WTC11 (cell line): ENCODE measurements at regions not wholly inside any gene's neighbourhood (a gene's known extent, or its start where the extent isn't known, plus 50 kb on each side); places are given as distances from the start of the nearest gene placed in this dataset.

Source experiments
- CREM ChIP-seq: sonication (generic); formaldehyde crosslinking; IDR thresholded peaks from 2 replicates; pipeline ENCODE4 v1.8.1; 2022; ENCODE audit warnings: mild to moderate bottlenecking, missing genetic modification reagents, moderate library complexity
- GRHL2 ChIP-seq: fragments of 250-450 bp; sonication (Bioruptor Pico); IDR thresholded peaks from 2 replicates; pipeline ENCODE4 v1.8.0; 2022; ENCODE audit warnings: mild to moderate bottlenecking, moderate library complexity; ENCODE audit not compliant: insufficient replicate concordance, severe bottlenecking
- MAX ChIP-seq: sonication (generic); formaldehyde crosslinking; IDR thresholded peaks from 2 replicates; pipeline ENCODE4 v1.8.0; 2022; ENCODE audit warnings: mild to moderate bottlenecking, missing genetic modification reagents
- RELA ChIP-seq: sonication (generic); formaldehyde crosslinking; IDR thresholded peaks from 2 replicates; pipeline ENCODE4 v1.8.1; 2022; ENCODE audit warnings: missing genetic modification reagents, mild to moderate bottlenecking, borderline replicate concordance
- SMAD4 ChIP-seq: sonication (generic); formaldehyde crosslinking; IDR thresholded peaks from 2 replicates; pipeline ENCODE4 v1.8.0; 2022; ENCODE audit warnings: mild to moderate bottlenecking, missing genetic modification reagents
- ZNF232 ChIP-seq: sonication (generic); formaldehyde crosslinking; IDR thresholded peaks from 2 replicates; pipeline ENCODE4 v1.8.0; 2022; ENCODE audit warnings: mild to moderate bottlenecking, missing genetic modification reagents
- TF ChIP-seq, protein P1 (sequence below): sonication (generic); formaldehyde crosslinking; IDR thresholded peaks from 2 replicates; pipeline ENCODE4 v1.8.0; 2023; ENCODE audit warnings: mild to moderate bottlenecking, missing genetic modification reagents
- TF ChIP-seq, protein P2 (sequence below): fragments of 250-450 bp; sonication (Bioruptor Pico); IDR thresholded peaks from 2 replicates; pipeline ENCODE4 v1.9.0; 2021; ENCODE audit warnings: mild to moderate bottlenecking
- TF ChIP-seq, protein P3 (sequence below): sonication (generic); formaldehyde crosslinking; IDR thresholded peaks from 2 replicates; pipeline ENCODE4 v1.8.0; 2022; ENCODE audit warnings: mild to moderate bottlenecking, missing genetic modification reagents

- TF ChIP-seq, protein P1, sequence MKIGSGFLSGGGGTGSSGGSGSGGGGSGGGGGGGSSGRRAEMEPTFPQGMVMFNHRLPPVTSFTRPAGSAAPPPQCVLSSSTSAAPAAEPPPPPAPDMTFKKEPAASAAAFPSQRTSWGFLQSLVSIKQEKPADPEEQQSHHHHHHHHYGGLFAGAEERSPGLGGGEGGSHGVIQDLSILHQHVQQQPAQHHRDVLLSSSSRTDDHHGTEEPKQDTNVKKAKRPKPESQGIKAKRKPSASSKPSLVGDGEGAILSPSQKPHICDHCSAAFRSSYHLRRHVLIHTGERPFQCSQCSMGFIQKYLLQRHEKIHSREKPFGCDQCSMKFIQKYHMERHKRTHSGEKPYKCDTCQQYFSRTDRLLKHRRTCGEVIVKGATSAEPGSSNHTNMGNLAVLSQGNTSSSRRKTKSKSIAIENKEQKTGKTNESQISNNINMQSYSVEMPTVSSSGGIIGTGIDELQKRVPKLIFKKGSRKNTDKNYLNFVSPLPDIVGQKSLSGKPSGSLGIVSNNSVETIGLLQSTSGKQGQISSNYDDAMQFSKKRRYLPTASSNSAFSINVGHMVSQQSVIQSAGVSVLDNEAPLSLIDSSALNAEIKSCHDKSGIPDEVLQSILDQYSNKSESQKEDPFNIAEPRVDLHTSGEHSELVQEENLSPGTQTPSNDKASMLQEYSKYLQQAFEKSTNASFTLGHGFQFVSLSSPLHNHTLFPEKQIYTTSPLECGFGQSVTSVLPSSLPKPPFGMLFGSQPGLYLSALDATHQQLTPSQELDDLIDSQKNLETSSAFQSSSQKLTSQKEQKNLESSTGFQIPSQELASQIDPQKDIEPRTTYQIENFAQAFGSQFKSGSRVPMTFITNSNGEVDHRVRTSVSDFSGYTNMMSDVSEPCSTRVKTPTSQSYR (CRISPR knock-in tag): no peak
- TF ChIP-seq MAX (CRISPR knock-in tag) (no peak), CREM (CRISPR knock-in tag) (no peak), SMAD4 (CRISPR knock-in tag) (no peak), ZNF232 (CRISPR knock-in tag) (no peak), RELA (CRISPR knock-in tag) (no peak), GRHL2 (no peak)
- TF ChIP-seq, protein P2, sequence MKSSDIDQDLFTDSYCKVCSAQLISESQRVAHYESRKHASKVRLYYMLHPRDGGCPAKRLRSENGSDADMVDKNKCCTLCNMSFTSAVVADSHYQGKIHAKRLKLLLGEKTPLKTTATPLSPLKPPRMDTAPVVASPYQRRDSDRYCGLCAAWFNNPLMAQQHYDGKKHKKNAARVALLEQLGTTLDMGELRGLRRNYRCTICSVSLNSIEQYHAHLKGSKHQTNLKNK: no peak
- TF ChIP-seq, protein P3, sequence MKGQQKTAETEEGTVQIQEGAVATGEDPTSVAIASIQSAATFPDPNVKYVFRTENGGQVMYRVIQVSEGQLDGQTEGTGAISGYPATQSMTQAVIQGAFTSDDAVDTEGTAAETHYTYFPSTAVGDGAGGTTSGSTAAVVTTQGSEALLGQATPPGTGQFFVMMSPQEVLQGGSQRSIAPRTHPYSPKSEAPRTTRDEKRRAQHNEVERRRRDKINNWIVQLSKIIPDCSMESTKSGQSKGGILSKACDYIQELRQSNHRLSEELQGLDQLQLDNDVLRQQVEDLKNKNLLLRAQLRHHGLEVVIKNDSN (CRISPR knock-in tag): no peak
These were observed 77.8 kb upstream of the TRPC6 start (continued) for GRCh38 chr11:101661559-101661958.
